CD4-positive, alpha-beta T cell treated with Interleukin-4 for 1 hour (primary cell): ENCODE measurements at regions not wholly inside any gene's neighbourhood (a gene's known extent, or its start where the extent isn't known, plus 50 kb on each side); places are given as distances from the start of the nearest gene placed in this dataset.
"Not testable (repeated sequence)": the region's sequence is repeated elsewhere in the genome, so short reads cannot be mapped to it uniquely, and the experiment has no call there.

ENCODE experiments used
- DNase-seq, 2 donors: peaks; one replicate each; pipeline ENCODE4 v3.0.0-alpha.2; 2020 to 2022

- DNase-seq, result peak in 1 of 2 donors; percentile 4
Observed at GRCh38 chr1:121117298-121117611, 66.9 kb downstream of the FAM72B start.

GRCh38 chr1:121117622-121118479 lies 66.3 kb downstream of the FAM72B start:
- not testable (repeated sequence) for DNase-seq
